ENCODE measurements at regions not wholly inside any gene's neighbourhood (a gene's known extent, or its start where the extent isn't known, plus 50 kb on each side); places are given as distances from the start of the nearest gene placed in this dataset.
"Not testable (repeated sequence)": the region's sequence is repeated elsewhere in the genome, so short reads cannot be mapped to it uniquely, and the experiment has no call there.

GRCh38 chr3:191641789-191642188, 180.8 kb downstream of the PYDC2 start:
- 97 to 100% methylated on average over 2 to 3 of the region's 3 CpGs for WGBS, 2 experiments (ENCODE audit: insufficient coverage in 2 of 2)
- Histone ChIP-seq H3K4me1 (ENCODE audit: control insufficient read depth, insufficient read depth, low read length, poor library complexity, severe bottlenecking) (no peaks in the 10 kb centered on the region), H3K4me3 (ENCODE audit: extremely low read depth, insufficient read depth, low read length, poor library complexity, severe bottlenecking) (no peak overlapping the region)

GRCh38 chr3:191644291-191644690, 183.3 kb downstream of the PYDC2 start:
- H3K9me3 ChIP-seq (ENCODE audit: control insufficient read depth, low read length) = no peaks in the 10 kb centered on the region
- WGBS, 2 experiments (ENCODE audit: insufficient coverage in 2 of 2) = no CpG with 5 or more reads among the region's 2 CpGs
- H3K27ac ChIP-seq (ENCODE audit: low read depth, low read length, severe bottlenecking) = no peak overlapping the region
- H3K4me1 ChIP-seq (ENCODE audit: control insufficient read depth, insufficient read depth, low read length, poor library complexity, severe bottlenecking) = no peaks in the 10 kb centered on the region
- H3K36me3 ChIP-seq (ENCODE audit: control insufficient read depth, insufficient read depth, low read length) = no peaks in the 10 kb centered on the region
- no peak overlapping the region for H3K4me3 ChIP-seq (ENCODE audit: extremely low read depth, insufficient read depth, low read length, poor library complexity, severe bottlenecking)

More at GRCh38 chr3:191641789-191642188, 180.8 kb downstream of the PYDC2 start:
- Histone ChIP-seq H3K27ac (ENCODE audit: low read depth, low read length, severe bottlenecking) (no peak overlapping the region), H3K36me3 (ENCODE audit: control insufficient read depth, insufficient read depth, low read length) (no peaks in the 10 kb centered on the region), H3K9me3 (ENCODE audit: control insufficient read depth, low read length) (no peaks in the 10 kb centered on the region)

GRCh38 chr3:191646242-191646641, 185.3 kb downstream of the PYDC2 start:
- Histone ChIP-seq H3K9me3 (ENCODE audit: control insufficient read depth, low read length) (peaks cover 7% of the 10 kb centered on the region), H3K36me3 (ENCODE audit: control insufficient read depth, insufficient read depth, low read length) (no peaks in the 10 kb centered on the region), H3K27ac (ENCODE audit: low read depth, low read length, severe bottlenecking) (no peak overlapping the region), H3K4me1 (ENCODE audit: control insufficient read depth, insufficient read depth, low read length, poor library complexity, severe bottlenecking) (no peaks in the 10 kb centered on the region), H3K4me3 (ENCODE audit: extremely low read depth, insufficient read depth, low read length, poor library complexity, severe bottlenecking) (no peak overlapping the region)
- WGBS, 2 experiments (ENCODE audit: insufficient coverage in 2 of 2) = no CpG with 5 or more reads among the region's 4 CpGs

GRCh38 chr3:191648787-191649186, 187.8 kb downstream of the PYDC2 start:
- Histone ChIP-seq H3K4me3 (ENCODE audit: extremely low read depth, insufficient read depth, low read length, poor library complexity, severe bottlenecking) (no peak overlapping the region), H3K9me3 (ENCODE audit: control insufficient read depth, low read length) (peaks cover 7% of the 10 kb centered on the region), H3K4me1 (ENCODE audit: control insufficient read depth, insufficient read depth, low read length, poor library complexity, severe bottlenecking) (no peaks in the 10 kb centered on the region), H3K27ac (ENCODE audit: low read depth, low read length, severe bottlenecking) (no peak overlapping the region), H3K36me3 (ENCODE audit: control insufficient read depth, insufficient read depth, low read length) (no peaks in the 10 kb centered on the region)

- Histone ChIP-seq H3K4me1 (ENCODE audit: control insufficient read depth, insufficient read depth, low read length, poor library complexity, severe bottlenecking) (no peaks in the 10 kb centered on the region), H3K36me3 (ENCODE audit: control insufficient read depth, insufficient read depth, low read length) (no peaks in the 10 kb centered on the region), H3K27ac (ENCODE audit: low read depth, low read length, severe bottlenecking) (no peak overlapping the region), H3K9me3 (ENCODE audit: control insufficient read depth, low read length) (peaks cover 7% of the 10 kb centered on the region), H3K4me3 (ENCODE audit: extremely low read depth, insufficient read depth, low read length, poor library complexity, severe bottlenecking) (no peak overlapping the region)
- whole genome bisulfite sequencing, 2 experiments (ENCODE audit: insufficient coverage in 2 of 2) = 63 to 86% methylated on average over 1 of the region's 1 CpG
These were observed 188.7 kb downstream of the PYDC2 start for GRCh38 chr3:191649626-191650025.

GRCh38 chr3:191658781-191659419, 197.9 kb downstream of the PYDC2 start:
- H3K27ac ChIP-seq (ENCODE audit: low read depth, low read length, severe bottlenecking); H3K4me1 ChIP-seq (ENCODE audit: control insufficient read depth, insufficient read depth, low read length, poor library complexity, severe bottlenecking); H3K4me3 ChIP-seq (ENCODE audit: extremely low read depth, insufficient read depth, low read length, poor library complexity, severe bottlenecking); H3K36me3 ChIP-seq (ENCODE audit: control insufficient read depth, insufficient read depth, low read length); H3K9me3 ChIP-seq (ENCODE audit: control insufficient read depth, low read length): not testable (repeated sequence)
- WGBS, 2 experiments (ENCODE audit: insufficient coverage in 2 of 2) = 91 to 92% methylated on average over 14 to 16 of the region's 18 CpGs

GRCh38 chr3:191662150-191662549, 201.2 kb downstream of the PYDC2 start:
- not testable (repeated sequence) for H3K9me3 ChIP-seq (ENCODE audit: control insufficient read depth, low read length); H3K4me1 ChIP-seq (ENCODE audit: control insufficient read depth, insufficient read depth, low read length, poor library complexity, severe bottlenecking); H3K4me3 ChIP-seq (ENCODE audit: extremely low read depth, insufficient read depth, low read length, poor library complexity, severe bottlenecking); H3K27ac ChIP-seq (ENCODE audit: low read depth, low read length, severe bottlenecking); H3K36me3 ChIP-seq (ENCODE audit: control insufficient read depth, insufficient read depth, low read length)
- 83 to 100% methylated on average over 2 to 3 of the region's 5 CpGs for WGBS, 2 experiments (ENCODE audit: insufficient coverage in 2 of 2)

GRCh38 chr3:191680989-191681597, 220.1 kb downstream of the PYDC2 start:
- Histone ChIP-seq H3K9me3 (ENCODE audit: control insufficient read depth, low read length) (no peaks in the 10 kb centered on the region), H3K36me3 (ENCODE audit: control insufficient read depth, insufficient read depth, low read length) (no peaks in the 10 kb centered on the region), H3K4me3 (ENCODE audit: extremely low read depth, insufficient read depth, low read length, poor library complexity, severe bottlenecking) (no peak overlapping the region), H3K4me1 (ENCODE audit: control insufficient read depth, insufficient read depth, low read length, poor library complexity, severe bottlenecking) (no peaks in the 10 kb centered on the region), H3K27ac (ENCODE audit: low read depth, low read length, severe bottlenecking) (no peak overlapping the region)
- WGBS, 2 experiments (ENCODE audit: insufficient coverage in 2 of 2) = 86 to 91% methylated on average over 3 of the region's 3 CpGs

GRCh38 chr3:191682961-191683360, 222.0 kb downstream of the PYDC2 start:
- Histone ChIP-seq H3K27ac (ENCODE audit: low read depth, low read length, severe bottlenecking) (no peak overlapping the region), H3K4me3 (ENCODE audit: extremely low read depth, insufficient read depth, low read length, poor library complexity, severe bottlenecking) (no peak overlapping the region), H3K4me1 (ENCODE audit: control insufficient read depth, insufficient read depth, low read length, poor library complexity, severe bottlenecking) (no peaks in the 10 kb centered on the region), H3K9me3 (ENCODE audit: control insufficient read depth, low read length) (no peaks in the 10 kb centered on the region), H3K36me3 (ENCODE audit: control insufficient read depth, insufficient read depth, low read length) (no peaks in the 10 kb centered on the region)
- WGBS, 2 experiments (ENCODE audit: insufficient coverage in 2 of 2) = 73 to 82% methylated on average over 3 of the region's 5 CpGs

GRCh38 chr3:191686626-191687025, 225.7 kb downstream of the PYDC2 start:
- no peaks in the 10 kb centered on the region for H3K9me3 ChIP-seq (ENCODE audit: control insufficient read depth, low read length)
- H3K27ac ChIP-seq (ENCODE audit: low read depth, low read length, severe bottlenecking) = no peak overlapping the region
- H3K36me3 ChIP-seq (ENCODE audit: control insufficient read depth, insufficient read depth, low read length) = no peaks in the 10 kb centered on the region
- no peaks in the 10 kb centered on the region for H3K4me1 ChIP-seq (ENCODE audit: control insufficient read depth, insufficient read depth, low read length, poor library complexity, severe bottlenecking)
- no peak overlapping the region for H3K4me3 ChIP-seq (ENCODE audit: extremely low read depth, insufficient read depth, low read length, poor library complexity, severe bottlenecking)

GRCh38 chr3:191688756-191689433, 227.9 kb downstream of the PYDC2 start:
- H3K9me3 ChIP-seq (ENCODE audit: control insufficient read depth, low read length) = no peaks in the 10 kb centered on the region
- H3K36me3 ChIP-seq (ENCODE audit: control insufficient read depth, insufficient read depth, low read length) = no peaks in the 10 kb centered on the region
- WGBS, 2 experiments (ENCODE audit: insufficient coverage in 2 of 2) = 32 to 52% methylated on average over 3 to 4 of the region's 6 CpGs
- H3K4me1 ChIP-seq (ENCODE audit: control insufficient read depth, insufficient read depth, low read length, poor library complexity, severe bottlenecking) = no peaks in the 10 kb centered on the region
- H3K4me3 ChIP-seq (ENCODE audit: extremely low read depth, insufficient read depth, low read length, poor library complexity, severe bottlenecking) = no peak overlapping the region
- H3K27ac ChIP-seq (ENCODE audit: low read depth, low read length, severe bottlenecking) = no peak overlapping the region
